ENCODE measurements at regions not wholly inside any gene's neighbourhood (a gene's known extent, or its start where the extent isn't known, plus 50 kb on each side); places are given as distances from the start of the nearest gene placed in this dataset.
"Not testable (repeated sequence)": the region's sequence is repeated elsewhere in the genome, so short reads cannot be mapped to it uniquely, and the experiment has no call there.

DNA sequence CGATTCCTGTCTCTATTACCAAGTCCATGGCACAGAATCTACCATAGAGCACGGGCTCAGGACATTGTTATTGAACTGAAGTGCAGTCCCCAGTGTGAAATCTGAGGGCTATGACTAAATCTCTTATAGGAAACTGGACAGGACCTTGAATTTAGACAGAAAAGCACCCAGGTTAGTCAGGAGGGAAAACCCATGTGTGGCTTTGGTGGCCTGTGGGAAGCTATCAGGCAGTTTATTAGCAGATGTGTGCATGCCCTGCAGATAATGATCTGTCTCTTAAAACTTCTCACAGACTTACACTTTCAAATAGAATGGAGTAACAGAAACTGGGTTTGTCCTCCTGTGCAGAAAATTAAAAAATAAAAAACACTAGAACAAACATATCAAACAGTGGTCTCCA lies 610.0 kb upstream of the RAB6C start:
- DNase-seq (ENCODE audit: low spot score), result no peak

DNA sequence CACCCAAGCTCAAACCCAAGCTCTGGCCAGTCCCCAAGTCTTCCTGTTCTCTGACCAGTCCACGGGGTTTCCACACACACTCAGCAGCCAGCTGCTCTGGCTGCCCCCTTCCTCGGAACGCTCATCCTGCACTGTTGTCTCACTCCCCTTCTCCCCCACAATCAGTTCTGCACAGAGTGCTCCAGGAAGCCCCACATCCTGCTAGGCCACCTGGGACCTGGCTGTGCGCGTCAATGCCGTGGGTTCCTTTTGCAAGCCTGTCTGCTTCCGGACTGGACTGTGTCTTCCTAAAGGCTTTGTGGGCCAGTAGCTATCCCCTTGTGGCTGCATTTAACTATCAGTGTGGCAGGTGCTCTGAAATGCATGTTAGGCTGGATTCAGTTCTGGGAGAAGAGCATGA lies 605.0 kb upstream of the RAB6C start:
- DNase-seq (ENCODE audit: low spot score), result no peak

DNA sequence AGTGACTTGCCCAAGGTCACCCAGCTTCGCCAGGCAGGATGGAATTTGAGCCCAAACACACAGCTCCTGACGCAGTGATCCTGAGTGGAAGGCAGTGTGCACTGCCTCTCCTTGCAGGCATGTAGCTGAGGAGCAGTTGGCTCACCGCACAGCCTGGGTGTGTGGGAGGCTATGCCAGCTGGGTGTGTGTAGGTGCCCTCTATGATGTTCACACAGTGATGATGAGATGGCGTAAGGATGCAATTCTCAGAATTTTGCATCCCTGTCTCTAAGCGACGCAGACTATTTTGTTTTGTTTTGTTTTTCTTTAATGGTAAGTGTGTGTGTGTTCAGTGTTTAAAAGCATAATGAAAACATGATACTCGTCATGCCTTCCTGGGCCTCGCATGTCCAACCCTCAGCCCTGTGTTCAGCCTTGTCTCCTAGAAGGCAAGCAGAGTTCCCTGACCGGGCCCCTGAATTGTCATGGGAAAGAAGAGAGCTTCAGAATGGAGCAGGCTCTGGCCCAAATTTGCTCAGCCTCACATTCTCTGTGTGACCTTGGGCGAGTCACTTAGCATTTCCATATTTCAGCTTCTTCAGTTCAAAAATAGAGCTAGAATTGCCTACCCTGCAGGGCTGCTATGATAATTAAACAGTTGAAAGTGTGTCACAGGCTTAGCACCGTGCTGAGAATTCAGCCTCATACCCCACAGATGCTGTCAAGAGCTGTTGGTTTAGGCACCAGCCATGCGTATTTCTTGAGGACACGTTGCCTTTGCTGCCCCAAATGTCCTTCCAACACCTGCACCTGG lies 603.6 kb upstream of the RAB6C start:
- DNase-seq (ENCODE audit: low spot score), result no peak

DNA sequence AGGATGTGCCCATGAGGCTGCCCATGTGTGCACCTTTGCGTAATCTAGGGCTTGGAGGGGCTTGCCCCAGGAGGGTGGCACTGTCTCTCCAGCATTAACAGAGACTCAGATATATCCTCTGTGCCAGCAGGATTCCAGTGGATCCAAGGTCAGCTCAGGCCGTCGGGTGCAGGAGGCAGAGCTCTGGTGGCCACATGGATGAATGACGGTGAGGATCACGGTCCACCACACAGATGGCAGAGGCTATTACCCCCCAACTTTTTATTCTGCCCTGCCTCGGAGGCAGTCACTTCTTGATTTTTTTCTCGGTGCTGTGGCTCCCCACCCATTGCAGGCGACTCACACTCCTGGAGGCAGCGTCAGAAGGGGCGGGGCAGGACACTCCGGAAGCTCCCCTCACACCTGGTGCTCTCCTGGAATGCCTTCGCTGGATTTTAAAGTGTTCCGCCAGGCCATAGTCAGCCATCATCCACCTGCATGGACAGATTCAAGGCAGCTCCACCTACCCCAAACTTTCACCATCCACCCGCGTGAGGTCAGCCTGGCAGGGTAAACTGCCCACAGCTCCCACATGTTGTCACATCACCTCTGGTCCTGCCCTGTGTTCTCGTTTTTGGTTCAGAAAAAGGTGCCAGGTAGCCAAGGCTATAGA lies 602.9 kb upstream of the RAB6C start:
- DNase-seq (ENCODE audit: low spot score), result no peak

DNA sequence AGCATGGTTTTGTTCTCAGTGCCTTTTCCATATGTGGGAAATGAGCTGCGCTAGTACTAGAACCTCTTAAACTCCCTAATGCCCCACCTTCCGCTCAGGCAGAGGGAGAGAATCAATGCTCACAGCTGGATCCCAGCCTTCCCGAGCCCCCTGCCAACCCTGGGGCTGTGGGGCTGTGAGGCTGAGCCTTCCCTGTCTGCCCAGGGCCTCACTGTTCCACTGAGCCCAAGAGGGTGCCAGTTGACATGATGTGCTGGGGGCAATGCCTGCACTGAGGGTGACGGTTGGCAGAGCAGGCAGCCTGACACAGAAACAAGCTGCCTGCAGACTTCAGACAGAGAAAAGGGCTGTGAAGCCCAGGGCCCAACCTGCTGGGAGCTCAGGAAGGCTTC lies 602.4 kb upstream of the RAB6C start:
- no peak for DNase-seq (ENCODE audit: low spot score)

DNA sequence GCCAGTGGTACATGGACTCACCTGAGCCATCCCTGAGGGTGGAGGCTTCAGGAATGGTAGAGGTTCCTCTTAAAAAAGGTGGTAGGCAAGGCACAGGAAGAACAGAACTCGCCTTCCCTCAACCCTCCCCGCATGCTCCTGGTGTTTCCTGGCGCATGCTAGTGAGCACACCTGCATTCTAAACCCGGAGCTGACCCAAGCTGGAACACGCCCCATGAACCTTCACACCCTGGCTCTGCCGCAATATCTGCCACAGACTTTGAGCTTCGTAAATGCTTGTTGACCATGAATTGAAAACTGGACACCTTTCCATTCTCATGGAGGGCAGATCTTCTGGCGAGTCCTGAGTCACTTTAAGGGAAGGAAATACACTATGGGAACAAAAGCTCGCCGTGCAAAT lies 601.3 kb upstream of the RAB6C start:
- DNase-seq (ENCODE audit: low spot score), result no peak

DNA sequence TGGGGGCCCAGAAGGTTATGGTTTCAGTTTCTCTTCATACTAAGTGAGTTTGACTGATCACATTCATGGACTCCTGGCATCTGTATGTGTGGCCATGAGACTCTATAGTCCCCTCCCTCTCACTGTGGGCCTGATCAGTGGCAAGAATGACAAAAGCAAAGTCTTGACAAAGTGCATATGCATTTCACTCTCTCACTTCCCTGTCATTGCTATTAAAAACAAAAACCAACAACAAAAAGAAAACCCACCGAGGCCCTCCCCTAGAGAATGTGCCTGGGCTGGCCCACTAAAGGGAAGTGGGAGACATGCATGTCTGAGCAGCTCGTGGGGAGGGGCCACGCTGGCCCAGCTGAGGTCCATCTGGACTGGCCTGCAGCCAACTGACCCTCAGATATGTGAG lies 600.1 kb upstream of the RAB6C start:
- no peak for DNase-seq (ENCODE audit: low spot score)

DNA sequence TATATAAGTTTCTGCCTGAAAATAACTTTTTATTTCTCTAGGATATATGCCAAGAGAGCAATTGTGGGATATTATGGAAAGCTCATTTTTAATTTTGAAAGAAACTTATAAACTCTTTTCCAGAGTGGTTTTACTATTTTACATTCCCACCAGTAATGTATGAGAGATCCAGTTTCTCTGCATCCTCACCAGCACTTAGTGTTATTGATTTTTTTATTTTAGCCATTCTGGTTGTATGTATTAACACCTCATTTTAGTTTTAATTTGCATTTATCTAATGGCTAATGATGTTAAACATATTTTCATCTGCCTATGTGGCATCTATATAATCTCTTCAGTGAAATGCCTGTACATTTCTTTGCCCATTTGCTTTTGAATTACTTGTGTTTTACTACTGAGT lies 597.7 kb upstream of the RAB6C start:
- no peak for DNase-seq (ENCODE audit: low spot score)

DNA sequence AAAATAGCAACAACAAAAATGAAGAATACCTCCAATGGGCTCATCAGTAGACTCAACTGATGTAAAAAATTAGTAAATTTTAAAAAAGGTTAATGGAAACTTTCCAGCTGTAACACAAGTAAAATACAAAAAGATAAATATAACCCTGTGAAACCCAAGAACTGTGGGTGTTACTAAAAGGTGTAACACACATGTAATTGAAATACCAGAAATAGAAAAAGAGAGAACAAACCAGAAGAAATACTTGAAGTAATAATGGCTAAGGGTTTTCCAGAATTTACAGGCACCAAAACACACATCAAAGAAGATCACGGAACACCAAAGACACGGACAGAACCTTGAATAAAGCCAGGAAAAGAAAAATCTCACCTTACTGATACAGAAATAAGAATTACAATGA lies 590.6 kb upstream of the RAB6C start:
- DNase-seq (ENCODE audit: low spot score), result no peak

DNA sequence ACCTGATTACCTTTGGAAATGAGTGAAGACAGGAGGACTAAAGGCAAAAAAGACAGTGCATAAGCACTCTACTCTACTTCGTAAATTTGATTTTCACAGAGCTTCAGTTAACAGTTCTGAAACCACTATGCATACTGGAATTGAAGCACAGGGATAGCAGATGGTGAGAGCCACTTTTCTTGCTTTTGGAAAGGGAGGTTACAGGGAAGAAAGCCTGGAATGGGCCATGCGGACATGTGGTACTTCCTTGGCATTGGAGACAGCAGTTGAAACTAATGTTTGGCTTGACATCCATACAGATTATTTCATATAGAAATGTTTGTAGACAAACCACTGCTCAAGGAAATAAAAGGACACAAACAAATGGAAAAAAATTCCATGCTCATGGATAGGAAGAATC lies 585.6 kb upstream of the RAB6C start:
- DNase-seq (ENCODE audit: low spot score), result no peak

DNA sequence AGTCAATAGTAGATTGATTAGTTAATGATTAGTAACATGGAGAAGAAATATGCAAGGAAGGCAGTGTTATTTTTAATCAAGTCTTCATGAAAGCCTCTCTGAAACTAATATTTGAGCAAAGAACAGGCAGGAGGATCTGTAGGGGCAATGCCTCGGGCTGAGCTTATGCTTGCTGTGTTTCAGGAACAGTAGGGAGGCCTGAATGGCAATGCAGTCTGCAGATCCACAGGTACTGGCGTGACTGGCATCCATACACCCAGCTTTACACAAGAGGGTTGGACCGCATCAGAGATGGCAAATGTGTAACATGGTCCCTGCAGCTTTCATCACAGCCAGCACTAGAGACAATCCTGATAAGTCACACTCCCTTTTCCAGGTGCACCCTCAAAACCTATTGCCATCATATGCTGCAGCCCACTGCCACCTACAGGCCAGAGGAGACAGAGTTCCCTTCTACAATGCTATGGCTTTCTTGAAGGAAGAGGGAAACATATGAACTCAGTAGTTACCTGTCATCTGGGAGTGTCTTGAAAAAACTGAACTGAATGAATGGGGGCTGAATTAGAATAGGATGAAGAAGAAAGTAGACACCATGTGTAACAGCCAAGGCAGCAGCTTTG lies 582.4 kb upstream of the RAB6C start:
- DNase-seq (ENCODE audit: low spot score), result peak; percentile 0

DNA sequence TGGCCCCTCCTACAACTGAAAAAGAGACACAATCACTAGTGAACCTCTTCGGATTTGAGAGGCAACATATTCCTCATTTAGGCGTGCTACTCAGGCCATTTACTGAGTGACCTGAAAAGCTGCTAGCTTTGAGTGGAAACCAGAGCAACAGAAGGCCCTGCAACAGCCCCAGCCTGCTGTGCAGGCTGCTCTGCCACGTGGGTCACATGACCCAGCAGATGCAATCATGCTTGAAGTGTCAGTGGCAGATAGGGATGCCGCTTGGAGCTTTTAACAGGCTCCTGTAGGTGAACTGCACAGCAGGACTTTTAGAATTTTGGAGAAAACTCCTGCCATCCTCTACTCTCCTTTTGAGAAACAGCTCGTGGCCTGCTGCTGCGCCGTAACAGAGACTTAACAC lies 578.6 kb upstream of the RAB6C start:
- DNase-seq (ENCODE audit: low spot score), result no peak

DNA sequence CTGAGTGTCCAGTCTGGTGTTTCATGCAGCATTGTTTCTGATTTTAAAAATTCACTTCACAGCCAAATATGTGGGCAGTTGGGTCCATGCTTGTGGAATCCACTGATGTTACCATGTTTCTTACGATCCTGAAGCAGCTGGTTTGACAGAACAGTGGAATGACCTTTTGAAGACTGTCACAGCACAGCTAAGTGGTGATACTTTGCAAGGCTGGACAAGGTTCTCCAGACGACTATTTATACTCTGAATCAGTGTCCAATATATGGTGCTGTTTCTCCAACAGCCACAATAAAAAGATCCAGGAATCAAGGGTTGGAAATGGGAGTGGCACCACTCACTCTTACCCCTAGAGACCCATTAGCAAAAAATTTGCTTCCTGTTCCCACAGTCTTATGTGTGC lies 577.4 kb upstream of the RAB6C start:
- DNase-seq (ENCODE audit: low spot score), result no peak

DNA sequence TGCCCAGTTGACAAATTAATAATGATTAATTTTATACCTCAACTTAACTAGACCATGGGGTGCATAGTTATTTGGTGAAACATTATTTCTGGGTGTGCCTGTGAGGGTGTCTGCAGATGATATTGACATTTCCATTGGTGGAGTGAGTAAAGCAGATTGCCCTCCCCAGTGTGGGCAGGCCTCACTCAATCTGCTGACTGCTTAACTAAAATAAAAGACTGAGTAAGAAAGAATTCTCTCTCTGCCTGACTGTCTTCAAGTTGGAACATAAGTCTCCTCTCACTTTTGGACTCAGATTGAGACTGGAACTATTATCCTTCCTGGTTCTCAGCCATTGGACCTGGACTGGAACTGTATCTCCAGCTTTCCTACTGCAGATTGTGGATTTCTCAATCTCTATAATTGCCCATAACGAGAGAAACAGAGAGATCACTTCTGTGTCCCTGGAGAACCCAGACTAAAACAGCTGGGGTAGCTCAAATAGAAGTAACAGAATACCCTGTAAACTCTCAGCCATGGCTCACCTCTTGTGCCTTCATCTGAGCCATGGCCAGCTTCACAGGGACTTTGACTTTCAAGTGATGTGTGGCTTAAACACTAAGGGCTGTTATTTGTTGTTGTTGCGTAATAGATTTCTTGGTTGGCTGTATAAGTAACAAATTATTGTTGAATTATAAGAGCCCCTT lies 575.3 kb upstream of the RAB6C start:
- DNase-seq (ENCODE audit: low spot score), result no peak

DNA sequence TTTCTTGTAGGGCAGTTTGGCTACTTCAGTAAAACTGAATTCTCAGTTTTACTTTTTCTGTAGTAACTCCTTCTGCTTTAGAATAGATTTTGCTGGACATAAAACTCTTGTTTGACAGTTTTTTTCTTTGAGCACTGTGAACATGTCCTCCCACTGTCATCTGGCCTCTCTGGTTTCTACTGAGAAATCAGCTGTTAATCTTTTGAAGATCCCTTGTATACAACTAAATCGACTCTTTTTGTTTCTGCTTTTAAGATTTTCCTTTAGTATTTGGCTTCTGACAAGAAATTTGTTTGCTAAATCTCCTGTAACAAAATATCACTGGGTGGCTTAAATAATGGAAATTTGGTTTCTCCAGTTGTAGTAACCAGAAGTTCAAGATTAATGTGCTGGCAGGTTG lies 570.9 kb upstream of the RAB6C start:
- DNase-seq (ENCODE audit: low spot score), result no peak

DNA sequence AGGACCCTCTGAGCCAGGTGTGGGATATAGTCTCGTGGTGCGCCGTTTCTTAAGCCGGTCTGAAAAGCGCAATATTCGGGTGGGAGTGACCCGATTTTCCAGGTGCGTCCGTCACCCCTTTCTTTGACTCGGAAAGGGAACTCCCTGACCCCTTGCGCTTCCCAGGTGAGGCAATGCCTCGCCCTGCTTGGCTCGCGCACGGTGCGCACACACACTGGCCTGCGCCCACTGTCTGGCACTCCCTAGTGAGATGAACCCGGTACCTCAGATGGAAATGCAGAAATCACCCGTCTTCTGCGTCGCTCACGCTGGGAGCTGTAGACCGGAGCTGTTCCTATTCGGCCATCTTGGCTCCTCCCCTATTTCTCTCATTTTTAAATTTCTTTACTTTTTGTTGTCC lies 562.4 kb upstream of the RAB6C start:
- not testable (repeated sequence) for DNase-seq (ENCODE audit: low spot score)

DNA sequence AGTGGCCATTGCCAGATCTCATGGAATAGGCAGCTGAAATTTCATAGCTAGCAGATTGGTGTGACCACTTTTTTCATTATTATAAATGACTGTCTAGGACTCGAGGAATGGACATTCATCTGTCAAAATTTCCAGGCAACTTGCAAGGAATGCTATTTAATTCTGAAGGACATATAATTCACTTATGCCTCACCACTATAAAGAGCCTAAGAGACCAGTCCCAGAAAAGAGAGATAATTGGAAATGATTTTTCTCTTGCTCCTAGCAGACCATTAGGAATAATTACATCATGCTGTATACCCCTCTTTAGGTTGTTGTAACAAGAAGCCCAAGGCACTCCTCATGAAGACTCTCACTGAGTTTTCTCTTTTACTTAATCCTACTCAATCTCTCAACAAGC lies 557.4 kb upstream of the RAB6C start:
- no peak for DNase-seq (ENCODE audit: low spot score)

DNA sequence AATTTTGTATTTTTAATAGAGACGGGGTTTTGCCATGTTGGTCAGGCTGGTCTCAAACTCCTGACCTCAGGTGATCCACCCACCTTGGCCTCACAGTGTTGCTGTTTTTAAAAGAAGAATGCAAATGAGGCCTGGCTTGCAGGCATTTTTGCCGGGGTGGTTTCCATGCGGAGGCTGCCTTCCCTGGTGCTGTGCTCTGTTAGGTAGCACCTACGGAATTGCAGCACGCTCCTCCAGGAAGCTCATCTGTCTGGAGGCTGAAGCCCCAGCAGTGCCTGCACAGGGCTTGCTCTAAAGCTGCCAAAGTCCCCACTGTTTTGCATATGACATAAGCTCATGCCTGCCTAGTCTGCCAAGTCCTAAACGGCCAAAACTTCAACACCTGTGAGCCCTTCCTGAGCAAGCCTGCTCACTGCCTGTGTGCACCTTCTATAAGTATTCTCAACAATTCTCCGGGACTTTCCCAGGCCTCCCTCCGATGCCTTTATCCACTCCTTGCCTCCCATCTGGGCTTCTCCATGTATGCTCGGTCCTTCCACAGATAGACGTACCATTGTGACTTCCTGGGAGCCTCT lies 551.3 kb upstream of the RAB6C start:
- no peak for DNase-seq (ENCODE audit: low spot score)

DNA sequence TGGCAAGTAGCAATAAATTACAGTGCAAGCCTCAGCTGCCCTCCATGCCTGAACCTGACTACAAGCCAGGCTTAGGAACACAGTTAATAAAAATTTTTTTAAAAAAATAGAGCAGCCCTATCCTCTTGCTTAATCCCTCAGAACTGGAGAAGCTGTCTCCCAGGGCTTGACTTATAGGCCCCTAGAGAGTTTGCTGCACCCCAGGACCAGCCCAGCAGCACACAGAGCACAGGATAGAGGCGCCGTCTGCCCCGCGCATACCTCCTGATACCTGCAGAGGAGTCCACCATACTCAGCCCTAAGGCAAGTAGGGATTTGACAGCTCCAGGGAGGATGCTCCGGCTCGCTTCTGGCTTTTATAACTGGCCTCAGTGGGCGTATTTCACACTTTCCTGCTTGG lies 548.6 kb upstream of the RAB6C start:
- DNase-seq (ENCODE audit: low spot score), result no peak

DNA sequence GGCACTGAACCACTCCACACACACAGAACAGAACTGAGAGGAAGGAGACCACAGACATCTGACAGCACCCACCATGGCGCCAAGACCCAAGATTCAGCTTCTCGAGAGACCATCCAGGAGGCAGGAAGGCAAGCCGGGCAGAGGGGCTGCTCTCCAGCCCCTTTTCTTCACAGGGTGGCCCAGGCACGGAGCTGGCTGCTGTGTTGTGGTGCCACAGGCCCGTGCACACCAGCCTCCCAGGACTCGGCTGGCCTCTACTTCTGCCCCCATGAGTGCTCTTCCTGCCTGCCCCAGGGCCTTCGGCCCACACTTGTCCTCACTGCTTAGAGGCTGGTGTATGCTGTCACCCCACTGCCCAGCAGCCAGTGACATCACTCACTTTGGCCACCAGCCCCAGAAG lies 547.6 kb upstream of the RAB6C start:
- no peak for DNase-seq (ENCODE audit: low spot score)

DNA sequence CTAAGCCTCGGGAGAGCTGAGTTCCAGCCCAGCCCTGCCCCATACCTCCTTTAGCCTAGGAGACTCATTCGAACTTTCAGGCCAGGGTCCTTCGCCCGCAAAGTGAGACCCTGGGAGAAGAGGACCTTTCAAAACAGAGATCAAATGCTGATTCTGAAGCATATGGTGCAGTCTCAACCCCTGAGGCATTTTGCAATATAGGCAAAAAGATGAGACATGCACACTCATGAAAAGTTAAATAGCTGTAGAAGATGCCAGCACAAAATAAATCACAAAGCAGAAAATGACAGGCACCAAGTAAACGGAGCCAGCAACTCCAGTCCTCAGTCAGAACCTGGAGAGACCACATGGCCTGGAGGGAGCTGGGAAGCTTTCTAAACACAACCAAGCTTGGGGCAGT lies 542.7 kb upstream of the RAB6C start:
- no peak for DNase-seq (ENCODE audit: low spot score)

DNA sequence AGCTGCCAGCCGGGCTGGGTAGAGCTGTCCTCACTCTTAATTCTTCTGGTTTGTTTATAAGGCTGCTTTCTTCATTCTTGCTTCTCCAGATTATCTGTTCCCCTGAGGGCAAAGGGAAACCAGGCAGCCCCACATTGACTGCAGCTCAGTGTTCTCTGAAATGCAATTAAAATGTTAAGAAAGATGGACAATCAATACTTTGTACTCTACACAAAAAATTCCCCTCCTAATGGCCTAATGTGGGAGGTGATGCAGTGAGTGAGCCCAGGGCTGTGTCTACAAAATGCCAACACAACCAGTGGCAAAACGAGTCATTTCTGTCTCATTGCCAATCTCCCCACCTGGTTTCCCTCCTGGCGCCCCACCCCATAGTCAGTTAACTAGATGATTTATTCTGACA lies 541.7 kb upstream of the RAB6C start:
- no peak for DNase-seq (ENCODE audit: low spot score)
